ENCODE measurements at regions not wholly inside any gene's neighbourhood (a gene's known extent, or its start where the extent isn't known, plus 50 kb on each side); places are given as distances from the start of the nearest gene placed in this dataset.

- DNase-seq (no peak), ATAC-seq (ENCODE audit: poor library complexity) (no peak)
- Mint-ChIP-seq H3K4me3 (no peak overlapping the region), H3K36me3 (ENCODE audit: low read depth) (no peaks in the 10 kb centered on the region), H3K27me3 (peaks cover 70% of the 10 kb centered on the region), H3K4me1 (ENCODE audit: low read depth) (peaks cover 5% of the 10 kb centered on the region), H3K27ac (no peak overlapping the region), H3K9me3 (no peaks in the 10 kb centered on the region)
- POLR2A ChIA-PET = no interaction called here
- no peak for TF ChIP-seq CTCF (IDR thresholded peaks at IDR 0.05)
- H3K27me3 ChIP-seq (ENCODE audit: control insufficient read depth in 1 of 2, insufficient read depth in 2 of 2, low read length in 2 of 2) = peaks cover 17 to 40% of the 10 kb centered on the region in 2 experiments
- H3K27ac ChIP-seq (ENCODE audit: low read depth in 1 of 2, low read length in 2 of 2) = no peak overlapping the region
- intact Hi-C loops (cut with DNase I, micrococcal nuclease) = no loop called here
- no peaks in the 10 kb centered on the region for H3K36me3 ChIP-seq (ENCODE audit: insufficient read depth, low read length)
- H3K9me3 ChIP-seq (ENCODE audit: control insufficient read depth in 1 of 2, insufficient read depth in 1 of 2, low read length in 2 of 2) = peaks cover 0 to 8% of the 10 kb centered on the region in 2 experiments
- H3K4me1 ChIP-seq (ENCODE audit: insufficient read depth, low read length) = peaks cover 7% of the 10 kb centered on the region
- no peak overlapping the region for H3K4me3 ChIP-seq (ENCODE audit: low read length)
- CTCF ChIA-PET = no interaction called here
These were observed 62.0 kb upstream of the HDDC2 start for GRCh38 chr6:125363824-125364165.

DNA sequence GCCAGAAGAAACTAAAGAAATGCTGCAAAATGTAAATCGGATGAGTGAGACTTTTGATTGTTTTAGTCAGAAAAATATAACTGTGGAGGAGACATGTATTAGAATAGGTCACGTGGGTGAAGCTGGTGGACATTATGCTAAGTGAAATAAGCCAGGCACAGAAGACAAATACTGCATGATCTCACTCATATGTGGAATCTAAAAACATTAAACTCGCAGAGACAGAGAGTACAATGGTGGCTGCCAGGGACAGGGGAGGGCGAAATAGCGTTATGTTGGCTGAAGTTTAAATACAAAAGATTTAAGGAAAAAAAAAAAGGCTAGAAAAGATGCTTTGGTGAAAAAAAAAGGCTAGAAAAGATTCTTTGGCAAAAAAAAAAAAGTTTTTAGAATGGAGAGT is 63.5 kb upstream of the HDDC2 start:
- POLR2A ChIA-PET = no interaction called here

DNA sequence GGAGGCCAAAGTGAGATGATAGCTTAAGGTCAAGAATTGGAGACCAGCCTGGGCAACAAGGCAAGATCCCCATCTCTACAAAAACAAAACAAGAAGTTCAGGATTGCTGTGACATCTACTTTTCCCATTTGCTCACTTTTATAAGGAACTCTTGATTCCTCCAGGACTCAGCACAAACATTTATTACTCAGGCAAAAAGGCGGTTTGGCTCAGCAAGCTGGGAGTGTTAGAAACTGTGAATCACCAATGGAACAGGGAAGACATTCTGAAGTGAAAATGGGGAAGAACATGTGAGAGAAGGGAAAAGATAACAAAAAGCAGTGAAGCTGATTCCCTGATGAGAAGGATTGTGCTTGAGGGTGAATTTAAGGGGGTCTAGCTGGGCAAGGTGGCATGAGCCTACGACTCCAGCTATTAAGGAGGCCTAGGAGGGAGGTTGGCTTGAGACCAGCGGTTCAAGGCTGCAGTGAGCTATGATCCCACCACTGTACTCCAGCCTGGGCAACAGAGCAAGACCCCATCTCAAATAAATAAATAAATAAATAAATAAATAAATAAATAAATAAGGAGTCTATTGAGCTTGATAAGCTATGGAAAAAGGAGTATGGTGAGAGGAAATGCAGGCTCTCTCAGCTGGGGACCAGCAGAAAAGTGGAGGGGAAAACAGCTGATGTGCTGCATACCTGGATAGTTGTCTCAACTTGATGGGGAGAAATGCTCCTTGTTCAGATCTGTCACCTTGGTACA is 65.4 kb upstream of the HDDC2 start:
- Histone ChIP-seq H3K27ac (ENCODE audit: low read depth in 1 of 2, low read length in 2 of 2) (no peak overlapping the region), H3K9me3 (ENCODE audit: control insufficient read depth in 1 of 2, insufficient read depth in 1 of 2, low read length in 2 of 2) (peaks cover 0 to 8% of the 10 kb centered on the region in 2 experiments), H3K27me3 (ENCODE audit: control insufficient read depth in 1 of 2, insufficient read depth in 2 of 2, low read length in 2 of 2) (peaks cover 17 to 38% of the 10 kb centered on the region in 2 experiments), H3K36me3 (ENCODE audit: insufficient read depth, low read length) (no peaks in the 10 kb centered on the region), H3K4me3 (ENCODE audit: low read length) (no peak overlapping the region), H3K4me1 (ENCODE audit: insufficient read depth, low read length) (peaks cover 7% of the 10 kb centered on the region)
- Mint-ChIP-seq H3K27me3 (peaks cover 64% of the 10 kb centered on the region), H3K27ac (no peak overlapping the region), H3K4me3 (no peak overlapping the region), H3K4me1 (ENCODE audit: low read depth) (peaks cover 5% of the 10 kb centered on the region), H3K9me3 (no peaks in the 10 kb centered on the region), H3K36me3 (ENCODE audit: low read depth) (no peaks in the 10 kb centered on the region)
- ChIA-PET CTCF (interaction anchor here (1.1 kb wide), 1 partner anchor 10 kb away, joined by 3 read pairs; no protein-coding TSS in a partner anchor), POLR2A (no interaction called here)
- TF ChIP-seq CTCF (IDR thresholded peaks at IDR 0.05) = no peak
- intact Hi-C loops (cut with DNase I, micrococcal nuclease) = no loop called here
- no peak for ATAC-seq (ENCODE audit: poor library complexity)
- DNase-seq = no peak

More for the DNA sequence above, 63.5 kb upstream of the HDDC2 start:
- Mint-ChIP-seq H3K4me1 (ENCODE audit: low read depth) (peaks cover 5% of the 10 kb centered on the region), H3K27me3 (peaks cover 69% of the 10 kb centered on the region), H3K4me3 (no peak overlapping the region), H3K27ac (no peak overlapping the region), H3K36me3 (ENCODE audit: low read depth) (no peaks in the 10 kb centered on the region), H3K9me3 (no peaks in the 10 kb centered on the region)
- no peaks in the 10 kb centered on the region for H3K36me3 ChIP-seq (ENCODE audit: insufficient read depth, low read length)
- peaks cover 17 to 40% of the 10 kb centered on the region in 2 experiments for H3K27me3 ChIP-seq (ENCODE audit: control insufficient read depth in 1 of 2, insufficient read depth in 2 of 2, low read length in 2 of 2)
- intact Hi-C loops (cut with DNase I, micrococcal nuclease) = no loop called here
- H3K4me3 ChIP-seq (ENCODE audit: low read length) = no peak overlapping the region
- peaks cover 0 to 8% of the 10 kb centered on the region in 2 experiments for H3K9me3 ChIP-seq (ENCODE audit: control insufficient read depth in 1 of 2, insufficient read depth in 1 of 2, low read length in 2 of 2)
- no peak for ATAC-seq (ENCODE audit: poor library complexity)
- H3K27ac ChIP-seq (ENCODE audit: low read depth in 1 of 2, low read length in 2 of 2) = no peak overlapping the region
- H3K4me1 ChIP-seq (ENCODE audit: insufficient read depth, low read length) = peaks cover 7% of the 10 kb centered on the region
- CTCF ChIA-PET = no interaction called here
- DNase-seq = no peak
- TF ChIP-seq CTCF (IDR thresholded peaks at IDR 0.05) = no peak
